ENCODE measurements at regions not wholly inside any gene's neighbourhood (a gene's known extent, or its start where the extent isn't known, plus 50 kb on each side); places are given as distances from the start of the nearest gene placed in this dataset.
"Not testable (repeated sequence)": the region's sequence is repeated elsewhere in the genome, so short reads cannot be mapped to it uniquely, and the experiment has no call there.

DNA sequence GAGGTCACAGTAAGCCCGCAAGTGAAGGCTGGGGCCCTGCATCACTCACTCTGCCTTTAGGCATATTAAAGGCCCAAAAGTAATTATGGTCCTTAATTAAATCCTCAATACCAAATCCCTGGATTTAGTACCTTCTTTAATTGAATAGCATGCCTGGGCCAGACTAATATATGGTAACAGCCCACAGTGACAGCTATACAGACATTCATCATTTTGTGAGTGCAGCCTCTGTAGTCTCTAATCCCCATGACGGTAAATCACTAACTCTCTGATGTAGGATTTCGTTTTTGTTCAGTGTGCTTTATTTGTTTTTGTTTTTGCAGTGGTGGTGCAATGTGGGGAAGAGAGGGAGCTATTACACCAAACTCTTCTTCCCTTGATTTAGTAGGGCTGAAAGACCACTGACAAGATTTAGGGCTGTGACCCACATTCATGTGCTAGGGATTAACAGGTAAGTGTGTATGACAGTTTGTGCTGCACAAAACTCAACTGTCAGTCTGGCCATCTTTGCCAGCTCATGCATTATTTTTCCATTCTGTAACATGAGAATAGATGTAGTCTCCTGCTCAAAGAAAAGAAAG is 60.6 kb upstream of the SLC39A8 start:
- WGBS, 2 donors: 36 to 58% methylated on average over 3 of the region's 3 CpGs
- no peak for DNase-seq
- Histone ChIP-seq H3K4me3 (no peak overlapping the region), H3K9me3 (no peaks in the 10 kb centered on the region), H3K27me3 (peaks cover 0 to 4% (median 0%) of the 10 kb centered on the region in 4 donors), H3K36me3 (no peaks in the 10 kb centered on the region), H3K27ac (no peak overlapping the region), H3K4me1 (no peaks in the 10 kb centered on the region)
- intact Hi-C loops (cut with DNase I): no loop called here
- TF ChIP-seq, protein P1, sequence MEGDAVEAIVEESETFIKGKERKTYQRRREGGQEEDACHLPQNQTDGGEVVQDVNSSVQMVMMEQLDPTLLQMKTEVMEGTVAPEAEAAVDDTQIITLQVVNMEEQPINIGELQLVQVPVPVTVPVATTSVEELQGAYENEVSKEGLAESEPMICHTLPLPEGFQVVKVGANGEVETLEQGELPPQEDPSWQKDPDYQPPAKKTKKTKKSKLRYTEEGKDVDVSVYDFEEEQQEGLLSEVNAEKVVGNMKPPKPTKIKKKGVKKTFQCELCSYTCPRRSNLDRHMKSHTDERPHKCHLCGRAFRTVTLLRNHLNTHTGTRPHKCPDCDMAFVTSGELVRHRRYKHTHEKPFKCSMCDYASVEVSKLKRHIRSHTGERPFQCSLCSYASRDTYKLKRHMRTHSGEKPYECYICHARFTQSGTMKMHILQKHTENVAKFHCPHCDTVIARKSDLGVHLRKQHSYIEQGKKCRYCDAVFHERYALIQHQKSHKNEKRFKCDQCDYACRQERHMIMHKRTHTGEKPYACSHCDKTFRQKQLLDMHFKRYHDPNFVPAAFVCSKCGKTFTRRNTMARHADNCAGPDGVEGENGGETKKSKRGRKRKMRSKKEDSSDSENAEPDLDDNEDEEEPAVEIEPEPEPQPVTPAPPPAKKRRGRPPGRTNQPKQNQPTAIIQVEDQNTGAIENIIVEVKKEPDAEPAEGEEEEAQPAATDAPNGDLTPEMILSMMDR (IDR thresholded peaks at IDR 0.05): no peak
- TF ChIP-seq POLR2A (IDR thresholded peaks at IDR 0.05): no peak

- WGBS, 2 donors: 80 to 95% methylated on average over 1 of the region's 1 CpG
Measured at GRCh38 chr4:102410884-102411283, 65.6 kb upstream of the SLC39A8 start.

DNA sequence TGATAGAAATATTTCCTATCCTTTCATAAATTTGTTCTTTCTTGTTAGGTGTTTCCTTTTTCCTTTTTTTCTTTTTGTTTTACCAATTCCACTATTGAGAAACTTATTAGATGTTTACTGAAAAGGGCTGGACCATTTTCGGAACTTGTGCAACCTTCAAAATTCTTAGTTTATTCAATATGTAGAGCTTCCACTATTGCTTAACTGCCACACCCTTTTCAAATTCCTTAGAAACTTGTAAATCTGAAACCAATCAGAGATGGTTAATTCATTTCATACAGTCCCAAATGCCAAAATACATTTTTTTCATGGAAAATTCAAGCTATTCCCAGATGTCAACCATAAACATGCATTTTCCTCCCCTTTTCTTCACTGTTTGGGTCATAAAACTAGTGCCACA is 66.1 kb upstream of the SLC39A8 start:
- no peak for DNase-seq
- Histone ChIP-seq H3K27ac (no peak overlapping the region), H3K36me3 (no peaks in the 10 kb centered on the region), H3K4me3 (no peak overlapping the region), H3K27me3 (peaks cover 0 to 6% (median 0%) of the 10 kb centered on the region in 4 donors), H3K4me1 (peaks cover 0 to 2% (median 0%) of the 10 kb centered on the region in 3 donors), H3K9me3 (no peaks in the 10 kb centered on the region)
- intact Hi-C loops (cut with DNase I): no loop called here
- WGBS, 2 donors: 33 to 50% methylated on average over 1 of the region's 1 CpG
- TF ChIP-seq, protein P1 (IDR thresholded peaks at IDR 0.05): no peak
- TF ChIP-seq POLR2A (IDR thresholded peaks at IDR 0.05): no peak

More at GRCh38 chr4:102410884-102411283, 65.6 kb upstream of the SLC39A8 start:
- H3K36me3 ChIP-seq; intact Hi-C loops (cut with DNase I); H3K4me3 ChIP-seq; H3K27me3 ChIP-seq; H3K9me3 ChIP-seq; DNase-seq; H3K4me1 ChIP-seq; H3K27ac ChIP-seq: not testable (repeated sequence)

- intact Hi-C loops (cut with DNase I): no loop called here
- Histone ChIP-seq H3K9me3 (no peaks in the 10 kb centered on the region), H3K4me3 (no peak overlapping the region), H3K4me1 (peaks cover 0 to under 1% (median 0%) of the 10 kb centered on the region in 3 donors), H3K27me3 (peaks cover 0 to 4% (median 0%) of the 10 kb centered on the region in 4 donors), H3K27ac (no peak overlapping the region), H3K36me3 (no peaks in the 10 kb centered on the region)
- no peak for DNase-seq
- TF ChIP-seq POLR2A (IDR thresholded peaks at IDR 0.05): no peak
- TF ChIP-seq, protein P1 (IDR thresholded peaks at IDR 0.05): no peak
Measured at GRCh38 chr4:102416765-102417164, 71.5 kb upstream of the SLC39A8 start.

GRCh38 chr4:102420563-102421398 is 75.5 kb upstream of the SLC39A8 start:
- TF ChIP-seq POLR2A (IDR thresholded peaks at IDR 0.05): no peak
- TF ChIP-seq, protein P1 (IDR thresholded peaks at IDR 0.05): peak in 3 of 6 experiments; percentile 16 to 23 (median 21)
- Histone ChIP-seq H3K27me3 (no peaks in the 10 kb centered on the region), H3K36me3 (no peaks in the 10 kb centered on the region), H3K9me3 (no peaks in the 10 kb centered on the region), H3K4me1 (no peaks in the 10 kb centered on the region), H3K4me3 (no peak overlapping the region), H3K27ac (no peak overlapping the region)
- intact Hi-C loops (cut with DNase I): no loop called here
- DNase-seq: no peak
- 35 to 52% methylated on average over 1 of the region's 1 CpG for WGBS, 2 donors
